ENCODE measurements at regions not wholly inside any gene's neighbourhood (a gene's known extent, or its start where the extent isn't known, plus 50 kb on each side); places are given as distances from the start of the nearest gene placed in this dataset.

DNA sequence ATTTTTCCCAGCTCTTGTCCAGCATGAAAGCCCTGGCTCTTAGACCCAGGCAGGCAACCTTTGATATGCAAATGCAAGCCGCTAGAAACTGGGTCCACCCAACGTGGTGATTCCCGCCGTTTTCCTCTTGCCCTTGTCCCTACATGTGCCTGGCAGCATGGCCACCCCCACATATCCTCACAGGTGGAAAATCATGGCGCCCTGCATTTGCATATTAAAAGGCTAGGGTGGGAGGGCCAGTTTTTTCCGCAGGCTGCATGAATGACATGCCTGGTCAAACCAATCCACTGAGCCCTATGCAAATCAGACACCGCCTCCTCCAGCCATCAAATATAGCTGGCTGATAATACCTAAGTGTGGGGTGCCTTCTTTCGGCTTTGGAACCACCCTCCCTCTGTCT lies 1091.8 kb upstream of the NXPH2 start:
- TF ChIP-seq, protein P1, sequence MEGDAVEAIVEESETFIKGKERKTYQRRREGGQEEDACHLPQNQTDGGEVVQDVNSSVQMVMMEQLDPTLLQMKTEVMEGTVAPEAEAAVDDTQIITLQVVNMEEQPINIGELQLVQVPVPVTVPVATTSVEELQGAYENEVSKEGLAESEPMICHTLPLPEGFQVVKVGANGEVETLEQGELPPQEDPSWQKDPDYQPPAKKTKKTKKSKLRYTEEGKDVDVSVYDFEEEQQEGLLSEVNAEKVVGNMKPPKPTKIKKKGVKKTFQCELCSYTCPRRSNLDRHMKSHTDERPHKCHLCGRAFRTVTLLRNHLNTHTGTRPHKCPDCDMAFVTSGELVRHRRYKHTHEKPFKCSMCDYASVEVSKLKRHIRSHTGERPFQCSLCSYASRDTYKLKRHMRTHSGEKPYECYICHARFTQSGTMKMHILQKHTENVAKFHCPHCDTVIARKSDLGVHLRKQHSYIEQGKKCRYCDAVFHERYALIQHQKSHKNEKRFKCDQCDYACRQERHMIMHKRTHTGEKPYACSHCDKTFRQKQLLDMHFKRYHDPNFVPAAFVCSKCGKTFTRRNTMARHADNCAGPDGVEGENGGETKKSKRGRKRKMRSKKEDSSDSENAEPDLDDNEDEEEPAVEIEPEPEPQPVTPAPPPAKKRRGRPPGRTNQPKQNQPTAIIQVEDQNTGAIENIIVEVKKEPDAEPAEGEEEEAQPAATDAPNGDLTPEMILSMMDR (IDR thresholded peaks at IDR 0.05; ENCODE audit: insufficient read depth, low read length) = no peak
- TF ChIP-seq POLR2AphosphoS5 (IDR thresholded peaks at IDR 0.05; ENCODE audit: low read depth) = no peak
